WTC11 (cell line): ENCODE measurements at regions not wholly inside any gene's neighbourhood (a gene's known extent, or its start where the extent isn't known, plus 50 kb on each side); places are given as distances from the start of the nearest gene placed in this dataset.

Experiments used
- ATAC-seq: fragments of 200-7000 bp; cut with Tn5 transposase; 2 replicates; pipeline ENCODE4 v1.10.0; 2021; ENCODE audit warnings: mild to moderate bottlenecking, moderate library complexity
- CTCF ChIA-PET: fragments of 300-600 bp; sonication (Branson Sonifier 250); formaldehyde crosslinking; loops from one replicate; lab custom pipeline; 2021; ENCODE audit warnings: antibody characterized with exemption; lab: Charles Lee
- POLR2A ChIA-PET: fragments of 350-600 bp; sonication (Branson Sonifier 250); formaldehyde crosslinking; loops from one replicate; lab custom pipeline; 2021; ENCODE audit warnings: antibody characterized with exemption; lab: Charles Lee
- DNase-seq: peaks from one replicate; pipeline ENCODE4 v3.0.0; 2021; ENCODE audit warnings: low spot score
- H3K27ac Mint-ChIP-seq: 2 replicates; pipeline ENCODE4 v1.8.0; 2021; ENCODE audit warnings: mixed read lengths
- H3K27me3 Mint-ChIP-seq: 2 replicates; pipeline ENCODE4 v1.8.0; 2021; ENCODE audit warnings: low read depth, mild to moderate bottlenecking, moderate library complexity, mixed read lengths
- H3K36me3 Mint-ChIP-seq: 2 replicates; pipeline ENCODE4 v1.8.0; 2021; ENCODE audit warnings: mixed read lengths
- H3K4me1 Mint-ChIP-seq: 2 replicates; pipeline ENCODE4 v1.8.0; 2022; ENCODE audit warnings: mixed read lengths
- H3K4me3 Mint-ChIP-seq: 2 replicates; pipeline ENCODE4 v1.8.0; 2021; ENCODE audit warnings: mild to moderate bottlenecking, moderate library complexity, mixed read lengths
- H3K9me3 Mint-ChIP-seq: 2 replicates; pipeline ENCODE4 v1.8.0; 2021; ENCODE audit warnings: mixed read lengths
- CBFB ChIP-seq: sonication (generic); formaldehyde crosslinking; IDR thresholded peaks from 2 replicates; pipeline ENCODE4 v1.8.1; 2022; ENCODE audit warnings: mild to moderate bottlenecking, low read depth, missing genetic modification reagents
- CREM ChIP-seq: sonication (generic); formaldehyde crosslinking; IDR thresholded peaks from 2 replicates; pipeline ENCODE4 v1.8.1; 2022; ENCODE audit warnings: mild to moderate bottlenecking, missing genetic modification reagents, moderate library complexity
- CTCF ChIP-seq: fragments of 200-600 bp; IDR thresholded peaks from 2 replicates; pipeline ENCODE4 v1.8.0; 2022; ENCODE audit warnings: antibody characterized with exemption
- E2F1 ChIP-seq: sonication (generic); formaldehyde crosslinking; IDR thresholded peaks from 2 replicates; pipeline ENCODE4 v1.8.0; 2022; ENCODE audit warnings: mild to moderate bottlenecking, missing genetic modification reagents
- MAX ChIP-seq: sonication (generic); formaldehyde crosslinking; IDR thresholded peaks from 2 replicates; pipeline ENCODE4 v1.8.0; 2022; ENCODE audit warnings: mild to moderate bottlenecking, missing genetic modification reagents
- MXD4 ChIP-seq: fragments of 250-450 bp; sonication (Bioruptor Pico); IDR thresholded peaks from 2 replicates; pipeline ENCODE4 v1.8.0; 2021; ENCODE audit warnings: mild to moderate bottlenecking, moderate library complexity, borderline replicate concordance
- TCF7 ChIP-seq: sonication (generic); formaldehyde crosslinking; IDR thresholded peaks from 2 replicates; pipeline ENCODE4 v1.8.0; 2022; ENCODE audit warnings: mild to moderate bottlenecking, low read depth, missing genetic modification reagents, moderate library complexity
- TEAD4 ChIP-seq: sonication (generic); formaldehyde crosslinking; IDR thresholded peaks from 2 replicates; pipeline ENCODE4 v1.8.0; 2022; ENCODE audit warnings: mild to moderate bottlenecking, missing genetic modification reagents
- ZMAT4 ChIP-seq: fragments of 250-450 bp; sonication (Bioruptor Pico); IDR thresholded peaks from 2 replicates; pipeline ENCODE4 v1.9.0; 2021; ENCODE audit warnings: mild to moderate bottlenecking
- ZNF121 ChIP-seq: sonication (generic); formaldehyde crosslinking; IDR thresholded peaks from 2 replicates; pipeline ENCODE4 v1.8.0; 2023; ENCODE audit warnings: missing genetic modification reagents
- ZNF317 ChIP-seq: sonication (generic); formaldehyde crosslinking; IDR thresholded peaks from 2 replicates; pipeline ENCODE4 v1.8.1; 2023; ENCODE audit warnings: low read depth, mild to moderate bottlenecking, moderate library complexity, missing genetic modification reagents, borderline replicate concordance
- ZNF416 ChIP-seq: fragments of 250-450 bp; sonication (Bioruptor Pico); IDR thresholded peaks from 2 replicates; pipeline ENCODE4 v1.9.0; 2021; ENCODE audit warnings: mild to moderate bottlenecking, inconsistent platforms
- ZNF425 ChIP-seq: fragments of 250-450 bp; sonication (Bioruptor Pico); conservative IDR thresholded peaks from 2 replicates; pipeline ENCODE4 v1.9.0; 2021; ENCODE audit warnings: mild to moderate bottlenecking
- ZNF512 ChIP-seq: sonication (generic); formaldehyde crosslinking; IDR thresholded peaks from 2 replicates; pipeline ENCODE4 v1.8.1; 2022; ENCODE audit warnings: missing genetic modification reagents, borderline replicate concordance
- ZNF532 ChIP-seq: fragments of 250-450 bp; sonication (Bioruptor Pico); IDR thresholded peaks from 2 replicates; pipeline ENCODE4 v1.9.0; 2021; ENCODE audit warnings: mild to moderate bottlenecking, borderline replicate concordance
- ZSCAN18 ChIP-seq: fragments of 250-450 bp; sonication (Bioruptor Pico); IDR thresholded peaks from 2 replicates; pipeline ENCODE4 v2.1.2; 2022; ENCODE audit warnings: mild to moderate bottlenecking, moderate library complexity

GRCh38 chr1:234697015-234697414 is 87.0 kb upstream of the IRF2BP2 start:
- DNase-seq (no peak), ATAC-seq (no peak)
- no peaks in the 10 kb centered on the region for H3K4me1 Mint-ChIP-seq
- no peaks in the 10 kb centered on the region for H3K27me3 Mint-ChIP-seq
- H3K36me3 Mint-ChIP-seq, result no peaks in the 10 kb centered on the region
- ChIA-PET CTCF (no interaction called here), POLR2A (no interaction called here)
- no peaks in the 10 kb centered on the region for H3K9me3 Mint-ChIP-seq
- H3K27ac Mint-ChIP-seq, result no peak overlapping the region
- no peak for TF ChIP-seq TCF7 (CRISPR knock-in tag)
- TF ChIP-seq ZNF416 (CRISPR knock-in tag), result no peak
- no peak for TF ChIP-seq ZMAT4
- TF ChIP-seq ZNF425, result no peak
- TF ChIP-seq ZNF532 (CRISPR knock-in tag), result no peak
- no peak for TF ChIP-seq MAX (CRISPR knock-in tag)
- TF ChIP-seq CTCF, result no peak
- TF ChIP-seq CBFB (CRISPR knock-in tag), result no peak
- TF ChIP-seq MXD4, result no peak
- no peak for TF ChIP-seq E2F1 (CRISPR knock-in tag)
- TF ChIP-seq ZSCAN18, result no peak
- TF ChIP-seq ZNF317, result no peak
- TF ChIP-seq ZNF512 (CRISPR knock-in tag), result no peak
- no peak for TF ChIP-seq ZNF121 (CRISPR knock-in tag)
- no peak for TF ChIP-seq CREM
- no peak for TF ChIP-seq TEAD4 (CRISPR knock-in tag)
- no peak overlapping the region for H3K4me3 Mint-ChIP-seq
